GM12891 (cell line): ENCODE measurements at regions not wholly inside any gene's neighbourhood (a gene's known extent, or its start where the extent isn't known, plus 50 kb on each side); places are given as distances from the start of the nearest gene placed in this dataset.

Experiments
- DNase-seq: peaks from one replicate; pipeline ENCODE4 v3.0.0; 2011; ENCODE audit warnings: low spot score; ENCODE audit not compliant: insufficient read length
- FAIRE-seq: peaks from 2 replicates; lab custom pipeline; 2011; peaks lifted over from hg19 to GRCh38; lab: Jason Lieb, UNC
- PAX5 ChIP-seq: IDR thresholded peaks from 2 replicates; pipeline ENCODE4 v1.6.1; 2011; ENCODE audit warnings: low read length, moderate library complexity, mild to moderate bottlenecking; ENCODE audit not compliant: insufficient read depth, severe bottlenecking
- POLR2A ChIP-seq: IDR thresholded peaks from 2 replicates; pipeline ENCODE4 v1.6.1; 2011; ENCODE audit warnings: low read depth, low read length, control low read depth
- POLR2AphosphoS5 ChIP-seq: IDR thresholded peaks from 2 replicates; pipeline ENCODE4 v1.6.1; 2011; ENCODE audit warnings: low read depth, low read length, control low read depth
- POU2F2 ChIP-seq: IDR thresholded peaks from 2 replicates; pipeline ENCODE4 v1.6.1; 2011; ENCODE audit warnings: low read depth, mild to moderate bottlenecking, control low read depth, low read length, moderate library complexity
- SPI1 ChIP-seq: IDR thresholded peaks from 2 replicates; pipeline ENCODE4 v1.6.1; 2011; ENCODE audit warnings: low read depth, low read length, control low read depth
- TAF1 ChIP-seq: IDR thresholded peaks from 2 replicates; pipeline ENCODE4 v1.6.1; 2011; ENCODE audit warnings: low read depth, low read length, control low read depth

DNA sequence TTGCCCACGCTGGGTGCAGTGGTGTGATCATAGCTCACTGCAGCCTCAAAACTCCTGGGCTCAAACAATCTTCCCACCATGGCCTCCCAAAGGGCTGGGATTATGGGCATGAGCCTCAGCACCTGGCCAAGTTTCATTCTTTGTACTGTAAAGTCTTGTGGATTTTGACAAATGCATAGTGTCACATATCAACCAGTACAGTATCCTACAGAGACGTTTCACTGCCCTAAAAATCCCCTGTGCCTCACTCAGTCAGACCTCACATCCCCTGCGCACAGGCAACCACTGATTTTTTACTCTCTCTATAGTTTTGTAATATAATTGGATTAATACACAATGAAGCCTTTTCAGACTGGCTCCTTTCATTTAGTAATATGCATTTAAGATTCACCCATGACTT lies 130.7 kb upstream of the UBE2E1 start:
- no peak for TF ChIP-seq POU2F2
- TF ChIP-seq TAF1, result no peak
- no peak for TF ChIP-seq POLR2AphosphoS5
- TF ChIP-seq PAX5, result no peak
- TF ChIP-seq POLR2A, result no peak
- no peak for TF ChIP-seq SPI1
- no peak for FAIRE-seq
- no peak for DNase-seq

DNA sequence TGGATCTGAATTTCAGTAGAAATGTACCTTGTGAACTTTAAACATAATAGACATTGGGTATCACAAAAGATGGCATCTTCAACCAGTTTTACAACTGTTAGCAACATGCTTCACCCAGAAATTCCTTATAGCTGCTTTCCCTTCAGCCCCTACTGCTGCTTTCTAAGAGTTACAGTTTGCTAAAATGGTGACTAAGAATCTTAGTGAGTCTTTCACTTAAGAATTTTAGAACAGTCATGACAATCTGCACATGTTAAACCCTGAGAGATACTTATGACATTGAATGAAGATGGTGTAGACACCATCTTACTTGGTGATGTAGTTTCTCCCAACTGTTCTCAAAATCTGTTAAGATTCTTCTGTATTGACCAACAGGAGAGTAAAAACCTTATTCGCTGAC lies 129.7 kb upstream of the UBE2E1 start:
- TF ChIP-seq POLR2A (no peak), SPI1 (no peak), POLR2AphosphoS5 (no peak), TAF1 (no peak)

DNA sequence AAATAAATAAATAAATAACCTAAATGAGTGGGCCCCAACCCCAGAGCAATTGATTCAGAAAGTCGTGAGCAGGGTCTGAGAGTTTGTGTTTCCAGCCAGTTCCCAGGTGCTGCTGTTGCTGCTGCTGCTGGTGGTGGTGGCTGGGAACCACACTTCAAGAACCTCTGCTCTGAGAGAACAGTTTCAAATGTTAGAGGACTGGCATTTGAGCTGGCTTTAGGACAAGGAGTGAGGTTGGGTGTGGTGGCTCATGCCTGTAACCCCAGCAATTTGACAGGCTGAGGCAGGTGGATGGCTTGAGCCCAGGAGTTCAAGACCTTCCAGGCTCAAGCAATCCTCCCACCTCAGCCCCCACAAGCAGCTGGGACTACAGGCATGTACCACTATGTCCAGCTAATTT lies 123.1 kb upstream of the UBE2E1 start:
- no peak for FAIRE-seq
- no peak for DNase-seq
- TF ChIP-seq POLR2A, result no peak

More for the DNA sequence above, 129.7 kb upstream of the UBE2E1 start:
- FAIRE-seq (no peak), DNase-seq (no peak)

DNA sequence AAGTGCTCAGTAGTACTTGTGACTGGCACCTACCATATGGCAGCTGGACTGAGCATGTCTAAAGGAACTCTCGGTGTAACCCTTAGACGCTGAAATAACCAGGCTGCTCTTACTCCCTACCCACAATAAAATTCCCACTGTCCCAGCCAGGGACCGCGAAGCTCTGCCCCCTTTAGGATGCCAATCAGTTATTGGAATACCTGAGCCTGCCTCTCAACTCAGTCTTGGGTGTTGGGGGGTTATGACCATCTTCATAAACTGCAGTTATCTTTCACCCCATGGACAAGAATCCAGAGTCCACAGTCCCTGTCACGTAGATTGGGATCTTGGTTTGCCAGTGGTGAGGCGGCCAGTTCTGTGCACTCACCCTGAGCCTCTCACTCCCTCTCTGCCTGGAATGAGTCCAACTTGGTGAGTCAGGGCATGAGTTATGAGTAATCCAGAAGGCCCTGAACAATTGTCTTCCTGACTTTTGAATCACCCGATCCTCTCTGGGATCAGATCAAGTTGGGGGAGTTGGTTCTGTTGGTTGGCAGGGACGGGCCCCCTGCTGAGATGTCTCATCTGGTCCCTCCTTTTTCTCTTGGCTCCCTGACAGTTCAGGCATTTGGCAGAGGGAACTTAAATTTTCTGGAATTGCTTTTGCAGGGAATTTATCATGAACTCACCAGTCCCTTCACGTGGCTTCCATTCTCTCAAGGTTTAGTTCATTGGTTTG lies 120.1 kb upstream of the UBE2E1 start:
- no peak for FAIRE-seq
- TF ChIP-seq SPI1 (no peak), POU2F2 (no peak), POLR2AphosphoS5 (no peak), PAX5 (no peak), TAF1 (no peak), POLR2A (no peak)
- DNase-seq, result no peak

DNA sequence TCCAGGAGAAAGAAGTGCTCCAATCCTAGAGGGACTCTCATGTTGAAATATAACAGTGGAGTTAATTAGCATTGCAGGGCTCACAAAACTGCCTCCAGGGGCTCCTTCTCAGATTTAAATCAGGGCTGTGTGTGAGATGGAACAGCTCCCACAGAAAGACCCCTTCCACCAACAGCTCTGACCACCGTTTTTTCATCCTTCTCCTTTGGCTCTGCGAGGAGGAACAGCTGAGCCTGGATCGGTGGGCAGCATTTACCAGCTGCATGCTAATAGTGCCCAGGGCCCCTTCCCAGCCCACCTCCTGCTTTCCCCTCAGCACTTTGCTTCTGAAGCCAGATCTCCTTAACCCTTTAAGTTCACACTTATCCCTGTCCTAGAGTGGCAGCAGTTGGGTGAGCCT lies 119.2 kb upstream of the UBE2E1 start:
- DNase-seq (no peak), FAIRE-seq (no peak)
- TF ChIP-seq TAF1, result no peak
- TF ChIP-seq POLR2A, result no peak
- no peak for TF ChIP-seq POLR2AphosphoS5

DNA sequence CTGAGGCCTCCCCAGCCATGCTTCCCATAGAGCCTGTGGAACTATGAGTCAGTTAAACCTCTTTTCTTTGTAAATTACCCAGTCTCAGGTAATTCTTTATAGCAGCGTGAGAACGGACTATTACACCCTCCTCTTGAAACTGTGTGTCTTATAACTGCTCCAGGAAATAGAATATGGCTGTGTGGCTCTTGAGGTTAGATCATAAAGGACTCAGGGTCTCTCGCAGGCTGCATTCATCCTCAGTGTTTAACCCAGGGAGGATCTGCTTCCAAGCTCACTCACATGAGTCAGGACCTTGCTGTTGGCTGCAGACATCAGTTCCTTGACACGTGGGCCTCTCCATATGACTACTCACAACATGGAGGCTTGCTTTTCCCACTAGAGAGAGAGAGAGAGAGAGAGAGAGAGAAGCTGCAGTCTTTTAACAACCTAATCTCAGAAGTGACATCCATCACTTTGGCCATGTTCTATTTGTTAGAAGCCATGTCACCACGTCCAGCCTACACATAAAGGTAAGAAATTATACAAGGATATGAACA lies 114.3 kb upstream of the UBE2E1 start:
- FAIRE-seq, result no peak
- TF ChIP-seq SPI1, result no peak
- no peak for TF ChIP-seq POLR2A
- no peak for TF ChIP-seq POU2F2
- TF ChIP-seq POLR2AphosphoS5, result no peak
- no peak for TF ChIP-seq TAF1
- TF ChIP-seq PAX5, result no peak
- DNase-seq, result no peak

DNA sequence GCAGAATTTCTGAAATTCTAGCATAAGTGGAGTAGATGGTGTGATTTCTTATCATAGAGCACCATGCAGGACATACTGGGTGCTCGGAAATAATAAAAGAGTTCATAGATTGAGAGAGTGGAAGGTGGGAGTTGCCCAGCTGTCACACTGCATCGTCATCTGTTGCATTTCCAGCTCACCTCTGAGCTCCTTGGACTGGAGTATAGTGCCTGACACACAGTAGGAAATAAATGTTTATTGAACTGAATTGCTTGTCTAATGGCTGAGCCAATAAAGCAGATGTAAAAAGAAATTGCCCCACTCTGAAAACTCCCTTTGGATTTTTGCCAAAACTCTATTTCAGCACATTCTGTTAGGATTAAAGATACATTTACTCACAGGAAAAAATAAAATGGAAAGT lies 108.9 kb upstream of the UBE2E1 start:
- DNase-seq (no peak), FAIRE-seq (no peak)
- TF ChIP-seq POU2F2, result no peak
- no peak for TF ChIP-seq POLR2A
- no peak for TF ChIP-seq POLR2AphosphoS5
- TF ChIP-seq TAF1, result no peak
- no peak for TF ChIP-seq SPI1
- TF ChIP-seq PAX5, result no peak

DNA sequence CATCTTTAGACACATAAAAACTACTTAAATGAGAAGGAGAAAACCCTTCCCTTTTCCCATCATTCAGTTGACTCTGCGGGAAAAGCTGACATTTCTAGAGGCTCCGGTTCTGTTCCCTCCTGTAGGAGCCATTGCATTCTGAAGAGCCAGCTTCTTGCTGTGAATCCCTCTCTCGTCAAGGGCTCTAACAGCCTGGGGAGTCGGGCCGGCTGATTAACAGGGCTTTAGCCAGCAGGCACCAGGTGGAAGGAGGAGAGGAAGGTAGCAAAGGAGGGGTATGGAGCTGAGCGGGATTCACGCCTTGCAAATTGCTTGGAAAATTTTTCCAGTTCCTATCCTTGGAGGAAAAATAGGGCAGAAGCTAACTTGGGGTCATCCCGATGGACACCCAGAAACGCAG lies 108.3 kb upstream of the UBE2E1 start:
- TF ChIP-seq POLR2A (no peak), SPI1 (no peak), TAF1 (no peak), POU2F2 (no peak), POLR2AphosphoS5 (no peak), PAX5 (no peak)
- DNase-seq (no peak), FAIRE-seq (no peak)

DNA sequence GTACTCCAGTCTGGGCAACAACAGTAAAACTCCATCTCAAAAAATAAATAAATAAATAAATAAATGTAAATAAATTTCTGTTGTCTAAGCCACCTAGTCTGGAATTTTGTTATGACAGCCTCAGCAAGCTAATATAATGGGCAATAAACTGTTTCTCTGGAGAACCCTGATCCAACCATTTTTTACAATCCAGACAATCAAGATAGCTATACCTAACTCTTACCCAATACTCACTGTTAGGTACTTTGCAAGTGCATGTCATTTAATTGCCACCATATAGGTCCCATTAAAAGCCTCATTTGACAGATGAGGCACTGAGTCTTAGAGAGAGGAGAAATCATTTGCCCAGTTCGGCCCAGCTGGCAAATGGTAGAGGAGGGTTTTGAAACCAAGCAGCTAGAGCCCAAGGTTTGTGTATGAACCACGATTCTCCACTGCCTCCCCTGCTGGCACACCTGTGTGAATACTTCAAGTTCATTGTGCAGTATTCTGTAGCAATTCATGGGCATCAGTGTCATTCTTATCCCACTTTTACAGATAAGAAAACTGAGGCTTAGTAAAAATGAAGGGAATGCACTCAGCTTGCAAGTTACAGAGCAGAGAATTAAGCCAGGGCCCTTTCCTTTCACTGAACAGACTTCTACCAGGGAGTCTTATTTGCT lies 107.0 kb upstream of the UBE2E1 start:
- TF ChIP-seq SPI1 (no peak), TAF1 (no peak), POLR2AphosphoS5 (no peak), POLR2A (no peak), POU2F2 (no peak), PAX5 (no peak)
- FAIRE-seq, result no peak
- no peak for DNase-seq

DNA sequence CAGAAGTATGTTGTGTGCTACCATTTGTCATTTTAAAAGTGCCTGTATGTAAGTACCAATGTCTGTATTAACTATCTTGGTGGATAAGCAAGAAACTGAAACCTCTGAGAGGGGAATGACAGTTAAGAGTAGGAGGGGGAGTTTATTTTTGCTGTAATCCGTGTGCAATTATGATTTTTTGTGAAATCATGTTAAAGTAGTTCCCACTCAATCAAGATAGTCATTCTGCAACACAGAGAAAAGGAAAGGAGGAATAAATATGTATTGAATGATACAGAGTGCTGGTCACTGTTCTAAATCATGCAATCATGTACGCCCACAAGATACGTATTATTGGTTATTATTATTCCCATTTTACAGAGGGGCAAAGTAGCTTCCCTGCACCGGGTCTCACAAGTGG lies 105.1 kb upstream of the UBE2E1 start:
- TF ChIP-seq PAX5, result no peak

More for the DNA sequence above, 105.1 kb upstream of the UBE2E1 start:
- FAIRE-seq (no peak), DNase-seq (no peak)
